Stimulated activated CD4-positive, alpha-beta T cell treated with anti-CD3 and anti-CD28 coated beads, Interleukin-4, amount 100 ng/mL, for 48 hours (primary cell): ENCODE measurements at regions not wholly inside any gene's neighbourhood (a gene's known extent, or its start where the extent isn't known, plus 50 kb on each side); places are given as distances from the start of the nearest gene placed in this dataset.
"Not testable (repeated sequence)": the region's sequence is repeated elsewhere in the genome, so short reads cannot be mapped to it uniquely, and the experiment has no call there.

Experiments used
- DNase-seq, 2 donors: peaks; one replicate each; pipeline ENCODE4 v3.0.0-alpha.2; 2020; ENCODE audit warnings: low read depth in 2 of 2

DNA sequence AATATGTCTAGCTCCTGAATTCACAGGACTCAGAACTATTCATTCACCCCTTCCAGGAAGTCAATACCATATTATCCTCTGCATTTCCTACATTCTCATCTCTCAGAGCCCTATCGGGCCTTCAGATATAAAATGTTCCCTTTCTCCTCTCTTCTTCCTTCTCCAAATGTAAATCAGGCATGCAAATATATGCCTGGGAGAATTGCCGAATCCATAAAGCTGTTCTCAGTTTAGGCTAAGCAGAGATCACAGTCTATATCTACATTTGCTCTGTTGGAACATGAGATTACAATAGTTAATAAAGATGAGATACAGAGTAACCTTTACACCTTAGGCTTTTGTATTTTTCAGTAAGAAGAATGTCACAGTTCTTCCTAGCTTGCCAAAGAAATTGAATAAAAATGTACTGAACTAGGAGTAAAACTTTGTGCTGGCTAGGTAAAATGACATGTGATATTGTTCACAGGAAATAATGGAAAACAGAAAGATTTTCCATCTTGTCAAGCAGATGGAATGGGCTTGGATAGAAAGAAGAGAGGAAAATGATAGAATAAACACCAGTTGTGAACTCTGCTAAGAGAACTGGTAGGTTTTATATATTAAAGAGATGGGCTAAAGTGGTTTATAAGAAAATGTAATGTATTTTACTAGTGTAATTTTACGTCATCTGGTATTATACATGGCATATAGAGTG lies 161.5 kb downstream of the NRIP1 start:
- DNase-seq: no peak

- DNase-seq: peak in 1 of 2 donors; percentile 0
These were observed 163.3 kb downstream of the NRIP1 start for GRCh38 chr21:14901482-14901958.

- no peak for DNase-seq
These were observed 164.2 kb downstream of the NRIP1 start for GRCh38 chr21:14900611-14901010.

DNA sequence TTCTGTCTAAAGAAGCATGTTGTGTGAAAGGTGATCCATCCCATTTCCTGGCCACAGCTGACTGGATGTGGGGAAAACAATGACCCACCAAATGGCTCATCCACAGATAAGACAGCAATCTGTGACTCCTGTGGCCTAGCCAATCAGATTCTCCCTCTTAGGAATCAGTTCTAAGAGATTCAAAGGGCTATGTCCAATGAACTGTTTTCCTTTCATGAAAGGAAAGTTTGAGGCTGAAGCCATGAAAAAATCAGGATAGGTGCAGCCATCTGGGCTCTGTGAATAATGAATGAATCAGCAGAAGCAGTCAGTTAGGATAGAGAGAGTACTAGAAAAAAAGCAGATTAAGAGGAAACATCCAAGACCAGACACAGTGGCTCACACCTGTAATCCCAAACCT lies 164.7 kb downstream of the NRIP1 start:
- DNase-seq: no peak

DNA sequence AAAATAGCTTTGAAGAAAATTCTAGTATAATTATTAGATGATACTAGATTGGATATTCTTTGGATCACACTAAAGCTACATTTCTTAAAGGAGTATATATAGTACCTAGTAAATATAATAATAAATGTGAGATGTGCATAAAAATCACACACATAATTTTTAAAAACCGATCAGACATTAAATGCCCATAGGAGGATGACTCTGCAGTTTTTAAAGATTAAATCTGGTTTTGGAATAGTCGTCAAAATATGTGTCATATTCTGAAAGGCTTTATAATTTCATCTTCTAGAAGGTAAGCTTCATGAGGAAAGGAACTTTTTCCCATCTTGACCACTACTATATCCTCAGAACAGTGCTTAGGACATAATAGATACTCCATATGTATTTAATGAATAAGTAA lies 169.0 kb downstream of the NRIP1 start:
- DNase-seq: no peak

GRCh38 chr21:14890141-14890540 lies 174.7 kb downstream of the NRIP1 start:
- DNase-seq: no peak

- DNase-seq: no peak
These were observed 175.6 kb downstream of the NRIP1 start for GRCh38 chr21:14889080-14889810.

- DNase-seq: no peak
These were observed 176.6 kb downstream of the NRIP1 start for GRCh38 chr21:14888202-14888601.

GRCh38 chr21:14886001-14886400 lies 178.8 kb downstream of the NRIP1 start:
- no peak for DNase-seq

- DNase-seq: no peak
These were observed 181.4 kb downstream of the NRIP1 start for GRCh38 chr21:14883351-14883750.

DNA sequence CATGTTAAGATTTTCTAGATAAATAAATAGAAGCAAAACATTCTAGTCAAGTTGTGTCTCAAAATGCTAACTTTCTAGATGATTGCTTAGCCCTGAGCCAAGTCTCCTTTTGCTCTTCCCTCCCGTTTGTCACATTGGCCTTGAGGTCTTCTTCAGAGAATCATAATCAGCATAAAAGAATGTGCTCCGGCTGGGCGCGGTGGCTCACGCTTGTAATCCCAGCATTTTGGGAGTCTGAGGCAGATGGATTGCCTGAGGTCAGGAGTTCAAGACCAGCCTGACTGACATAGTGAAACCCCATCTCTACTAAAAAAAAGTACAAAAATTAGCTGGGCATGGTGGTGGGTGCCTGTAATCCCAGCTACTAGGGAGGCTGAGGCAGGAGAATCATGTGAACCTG lies 182.3 kb downstream of the NRIP1 start:
- DNase-seq: not testable (repeated sequence)

- no peak for DNase-seq
These were observed 182.8 kb downstream of the NRIP1 start for GRCh38 chr21:14881863-14882499.

DNA sequence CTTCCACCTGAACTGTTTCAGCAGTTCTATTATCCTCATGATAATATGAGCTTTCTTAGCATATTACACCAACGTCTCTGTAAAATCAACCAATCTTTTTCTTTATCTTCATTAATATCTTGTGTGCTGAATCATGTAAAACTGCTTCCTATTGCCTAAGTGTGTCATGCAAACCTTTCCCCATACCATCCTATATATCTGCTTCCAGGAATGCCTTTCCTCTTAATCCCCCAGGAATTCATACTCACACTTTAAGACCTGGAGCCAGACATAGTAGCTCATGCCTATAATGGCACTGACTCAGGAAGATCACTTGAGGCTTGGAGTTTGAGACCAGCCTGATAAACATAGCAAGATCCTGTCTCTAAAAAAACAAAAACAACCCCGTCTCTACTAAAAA lies 183.9 kb downstream of the NRIP1 start:
- DNase-seq: no peak

DNA sequence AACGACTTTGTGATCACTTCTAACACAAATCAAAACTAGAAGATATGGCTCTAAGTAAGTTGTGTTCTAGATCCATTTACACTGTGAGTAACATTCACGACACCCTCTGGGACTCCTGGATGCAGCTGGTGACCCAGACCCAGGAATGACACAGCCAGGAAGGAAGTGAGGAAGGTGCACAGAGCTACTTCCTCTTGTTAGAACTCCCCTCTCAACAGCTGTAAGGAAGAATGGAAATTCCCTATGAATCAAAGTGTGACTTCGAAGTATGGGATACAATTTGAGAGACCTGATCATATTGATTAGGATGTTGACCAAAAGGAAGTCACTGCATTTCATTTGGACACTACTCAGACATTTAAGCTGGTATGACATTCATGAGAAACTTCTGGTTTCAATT lies 185.3 kb downstream of the NRIP1 start:
- no peak for DNase-seq

DNA sequence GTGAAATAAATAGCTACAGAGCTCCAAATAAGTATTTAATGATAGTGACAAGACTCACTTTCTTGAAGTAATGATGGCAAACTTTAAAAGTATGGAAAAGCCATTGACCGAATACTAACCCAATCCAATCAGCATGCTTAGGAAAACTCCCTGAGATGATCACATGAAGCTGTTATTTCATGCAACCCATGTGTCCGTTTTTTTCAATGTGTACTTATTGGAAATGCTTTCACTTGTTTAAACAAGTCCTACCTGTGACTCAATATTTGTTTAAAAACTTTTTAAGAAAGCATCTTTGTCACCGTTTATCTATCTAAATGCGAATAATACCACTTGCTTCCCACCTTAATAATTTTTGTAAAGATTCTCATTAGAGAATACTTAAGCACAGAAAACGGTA lies 185.8 kb downstream of the NRIP1 start:
- no peak for DNase-seq

DNA sequence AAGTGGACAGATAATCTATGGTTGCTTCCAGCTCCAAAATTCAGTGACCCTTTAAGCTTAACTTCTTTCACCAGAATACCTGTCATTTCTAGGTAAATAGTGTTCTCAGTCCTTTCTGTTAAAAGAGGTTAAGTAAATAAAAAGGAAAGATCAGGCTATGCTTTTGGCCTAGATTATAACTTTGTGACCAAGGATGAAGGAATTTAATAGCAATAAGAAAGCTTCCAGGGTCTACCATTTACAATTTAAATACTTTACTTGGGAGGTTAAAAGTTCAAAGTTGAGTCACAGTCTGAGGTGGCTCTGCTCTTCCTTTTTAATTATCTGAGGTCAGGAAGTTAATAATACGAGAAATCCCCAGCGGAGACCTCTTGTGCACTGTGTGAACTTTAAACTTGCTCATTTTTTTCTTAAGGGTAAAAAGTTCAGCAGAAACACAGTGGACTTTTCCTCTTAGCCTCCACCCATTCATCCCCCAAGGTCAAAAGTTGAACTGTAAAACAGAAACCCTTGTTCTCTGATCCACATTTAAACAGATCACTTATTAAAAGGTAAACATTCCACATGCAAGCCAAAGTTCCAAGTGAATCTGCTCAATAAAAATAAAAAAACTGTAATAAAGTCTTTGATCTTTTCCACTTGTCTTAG lies 187.1 kb downstream of the NRIP1 start:
- no peak for DNase-seq

- DNase-seq: no peak
These were observed 188.3 kb downstream of the NRIP1 start for GRCh38 chr21:14876524-14876840.

DNA sequence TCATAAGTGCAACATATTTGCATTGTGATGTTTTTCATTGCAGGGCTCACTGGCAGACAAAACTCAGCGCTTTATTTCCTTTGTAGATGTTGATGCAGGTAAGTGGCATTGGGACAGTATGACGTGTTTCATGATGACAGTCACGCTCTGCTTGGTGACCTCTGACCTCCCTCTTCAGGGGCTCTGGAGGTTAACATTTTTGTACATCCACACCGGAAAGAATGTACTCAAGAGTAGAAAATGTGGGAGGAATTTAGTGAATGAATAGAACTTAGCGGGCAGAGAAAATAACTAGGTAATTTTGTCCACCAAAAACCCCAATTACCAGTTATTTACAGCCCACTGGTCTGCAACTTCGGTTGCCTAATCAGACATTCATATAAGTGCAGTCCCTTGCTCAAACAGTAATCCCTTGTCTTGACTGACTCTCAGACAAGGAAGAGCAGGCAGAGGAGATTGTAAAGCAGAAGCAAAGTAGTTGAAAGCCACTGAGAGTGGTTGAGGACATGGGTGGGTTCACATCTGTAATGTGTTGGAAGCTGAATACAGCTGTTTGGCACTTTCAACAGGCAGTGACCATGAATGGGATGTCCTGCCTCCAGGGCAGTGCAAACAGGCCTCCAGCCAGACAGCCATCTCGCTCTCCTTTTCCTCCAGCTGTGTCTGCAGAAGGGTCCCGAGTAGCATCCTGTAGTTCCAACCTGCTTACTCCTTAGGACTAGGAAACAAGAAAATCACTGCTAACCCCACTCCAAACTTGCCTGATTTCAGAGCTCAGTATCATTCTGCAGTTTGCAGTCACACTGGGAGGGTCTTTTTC lies 188.9 kb downstream of the NRIP1 start:
- DNase-seq: no peak

DNA sequence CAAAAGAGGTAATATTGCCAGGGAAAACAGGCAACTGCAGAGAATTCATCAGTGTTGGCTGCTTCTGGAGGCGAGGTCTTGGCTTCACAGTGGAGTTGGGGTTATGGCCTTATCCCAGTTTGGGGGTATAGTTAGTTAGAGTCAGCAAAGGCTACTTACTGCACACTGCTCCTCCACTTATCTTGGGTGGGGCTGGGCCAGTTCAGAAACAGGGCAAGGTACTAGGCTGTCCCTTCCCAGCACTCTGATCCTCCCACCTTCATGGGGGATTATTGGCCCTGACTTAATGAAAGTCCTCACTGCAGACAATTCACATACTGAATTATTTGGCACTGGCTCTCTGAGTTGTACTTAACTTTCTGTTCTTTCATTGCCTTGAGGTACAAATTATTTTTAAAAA lies 189.6 kb downstream of the NRIP1 start:
- no peak for DNase-seq

- DNase-seq: no peak
These were observed 190.4 kb downstream of the NRIP1 start for GRCh38 chr21:14874379-14874778.

DNA sequence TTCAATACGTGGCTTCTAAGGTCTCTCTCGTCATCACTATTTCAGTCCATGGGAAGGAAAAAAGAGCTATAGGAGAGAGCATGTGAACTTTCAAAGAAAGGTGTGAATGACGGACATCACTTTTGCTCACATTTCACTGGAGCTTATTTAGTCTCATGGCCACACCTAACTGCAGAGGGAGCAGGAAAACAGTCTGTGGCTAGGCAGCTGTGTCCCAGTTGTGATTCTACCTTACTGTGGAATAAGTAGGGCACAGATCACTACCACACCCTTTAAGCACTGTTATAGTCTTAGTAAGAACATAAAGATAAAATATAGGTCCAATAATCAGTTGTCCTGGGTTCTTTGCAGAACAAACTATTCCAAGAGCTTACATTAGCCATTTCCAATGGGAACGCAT lies 192.9 kb downstream of the NRIP1 start:
- no peak for DNase-seq

DNA sequence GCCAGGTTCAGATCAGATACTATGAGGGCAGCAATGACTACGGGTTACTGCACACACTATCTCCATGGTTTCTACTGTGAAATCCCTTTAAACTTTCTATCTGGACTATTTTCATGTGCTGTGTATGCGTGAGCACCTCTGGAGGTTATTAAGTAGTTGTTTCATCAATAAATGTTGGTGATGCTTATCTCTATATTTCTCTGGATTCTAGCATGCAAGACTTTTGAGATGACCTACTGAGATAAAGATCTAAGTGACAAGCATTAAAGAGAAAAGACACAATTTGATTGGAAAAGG lies 194.0 kb downstream of the NRIP1 start:
- no peak for DNase-seq
